Fibroblast of lung (primary cell): ENCODE measurements at regions not wholly inside any gene's neighbourhood (a gene's known extent, or its start where the extent isn't known, plus 50 kb on each side); places are given as distances from the start of the nearest gene placed in this dataset.

Source experiments
- DNase-seq, 2 donors: peaks; one replicate each; pipeline versions ENCODE4 v3.0.0 to v3.0.0-alpha.2; 2010; ENCODE audit warnings: low read depth in 2 of 2
- H2AFZ ChIP-seq: 2 replicates; pipeline ENCODE4 v1.5.1; 2012; ENCODE audit warnings: low read length, control low read depth, inconsistent platforms
- H3K27ac ChIP-seq: 2 replicates; pipeline ENCODE4 v1.5.1; 2011; ENCODE audit warnings: low read length, control low read depth; ENCODE audit not compliant: insufficient read depth
- H3K27me3 ChIP-seq: 2 replicates; pipeline ENCODE4 v1.5.1; 2011; ENCODE audit warnings: mild to moderate bottlenecking, low read length; ENCODE audit not compliant: control insufficient read depth, insufficient read depth
- H3K36me3 ChIP-seq: 2 replicates; pipeline ENCODE4 v1.5.1; 2011; ENCODE audit warnings: low read length; ENCODE audit not compliant: control insufficient read depth, insufficient read depth
- H3K4me1 ChIP-seq: 2 replicates; pipeline ENCODE4 v1.5.1; 2011; ENCODE audit warnings: low read length; ENCODE audit not compliant: control insufficient read depth, insufficient read depth; ENCODE audit errors: extremely low read depth
- H3K4me2 ChIP-seq: 2 replicates; pipeline ENCODE4 v1.5.1; 2011; ENCODE audit warnings: low read length, control low read depth; ENCODE audit not compliant: insufficient read depth; ENCODE audit errors: extremely low read depth
- H3K4me3 ChIP-seq, 4 experiments: fragments of 200-600 bp in 1 of 4; sonication (generic) in 1 of 4; replicated peaks in 1 of 4; 2 replicates each; pipeline ENCODE4 v1.5.1; 2011 to 2016; ENCODE audit warnings: low read length in 4 of 4, low read depth in 3 of 4, mild to moderate bottlenecking in 3 of 4, control low read depth in 2 of 4, inconsistent platforms in 1 of 4, mixed read lengths in 1 of 4; ENCODE audit not compliant: insufficient read depth in 1 of 4; ENCODE audit errors: control extremely low read depth in 1 of 4
- H3K79me2 ChIP-seq: 2 replicates; pipeline ENCODE4 v1.5.1; 2012; ENCODE audit warnings: mild to moderate bottlenecking, low read length, inconsistent platforms; ENCODE audit not compliant: control insufficient read depth, insufficient read depth
- H3K9ac ChIP-seq: 2 replicates; pipeline ENCODE4 v1.5.1; 2011; ENCODE audit warnings: mild to moderate bottlenecking, low read length, control low read depth; ENCODE audit not compliant: insufficient read depth
- H3K9me3 ChIP-seq: 2 replicates; pipeline ENCODE4 v1.5.1; 2012; ENCODE audit warnings: low read depth, low read length; ENCODE audit not compliant: control insufficient read depth, insufficient read depth
- H4K20me1 ChIP-seq: 2 replicates; pipeline ENCODE4 v1.5.1; 2011; ENCODE audit warnings: low read length; ENCODE audit not compliant: control insufficient read depth, insufficient read depth; ENCODE audit errors: extremely low read depth
- EZH2 ChIP-seq: IDR thresholded peaks from 2 replicates; pipeline ENCODE4 v1.5.1; 2012; ENCODE audit warnings: low read length, control low read depth, mild to moderate bottlenecking; ENCODE audit errors: missing control alignments
- TF ChIP-seq, protein P1 (sequence below), 2 donors: IDR thresholded peaks in 1 of 2; conservative IDR thresholded peaks in 1 of 2; 1 replicate in 1 of 2; 2 replicates in 1 of 2; pipeline ENCODE4 v1.5.1; 2011 to 2012; ENCODE audit warnings: low read length in 2 of 2, control low read depth in 1 of 2, inconsistent platforms in 1 of 2, low read depth in 1 of 2, mild to moderate bottlenecking in 1 of 2

- no peaks in the 10 kb centered on the region for H3K9me3 ChIP-seq
- no peaks in the 10 kb centered on the region for H4K20me1 ChIP-seq
- no peak overlapping the region for H3K4me2 ChIP-seq
- no peak overlapping the region for H3K27ac ChIP-seq
- H3K4me3 ChIP-seq: no peak overlapping the region
- no peak for DNase-seq
- H3K4me1 ChIP-seq: no peaks in the 10 kb centered on the region
- TF ChIP-seq, protein P1, sequence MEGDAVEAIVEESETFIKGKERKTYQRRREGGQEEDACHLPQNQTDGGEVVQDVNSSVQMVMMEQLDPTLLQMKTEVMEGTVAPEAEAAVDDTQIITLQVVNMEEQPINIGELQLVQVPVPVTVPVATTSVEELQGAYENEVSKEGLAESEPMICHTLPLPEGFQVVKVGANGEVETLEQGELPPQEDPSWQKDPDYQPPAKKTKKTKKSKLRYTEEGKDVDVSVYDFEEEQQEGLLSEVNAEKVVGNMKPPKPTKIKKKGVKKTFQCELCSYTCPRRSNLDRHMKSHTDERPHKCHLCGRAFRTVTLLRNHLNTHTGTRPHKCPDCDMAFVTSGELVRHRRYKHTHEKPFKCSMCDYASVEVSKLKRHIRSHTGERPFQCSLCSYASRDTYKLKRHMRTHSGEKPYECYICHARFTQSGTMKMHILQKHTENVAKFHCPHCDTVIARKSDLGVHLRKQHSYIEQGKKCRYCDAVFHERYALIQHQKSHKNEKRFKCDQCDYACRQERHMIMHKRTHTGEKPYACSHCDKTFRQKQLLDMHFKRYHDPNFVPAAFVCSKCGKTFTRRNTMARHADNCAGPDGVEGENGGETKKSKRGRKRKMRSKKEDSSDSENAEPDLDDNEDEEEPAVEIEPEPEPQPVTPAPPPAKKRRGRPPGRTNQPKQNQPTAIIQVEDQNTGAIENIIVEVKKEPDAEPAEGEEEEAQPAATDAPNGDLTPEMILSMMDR (conservative IDR thresholded peaks at IDR 0.05 in 1 of 2, IDR thresholded peaks at IDR 0.05 in 1 of 2; ENCODE audit: low read depth in 1 of 2, low read length in 2 of 2): no peak
- TF ChIP-seq EZH2: no peak
- H3K9ac ChIP-seq: no peak overlapping the region
- no peaks in the 10 kb centered on the region for H3K27me3 ChIP-seq
- H2AFZ ChIP-seq: no peak overlapping the region
- no peaks in the 10 kb centered on the region for H3K79me2 ChIP-seq
- H3K36me3 ChIP-seq: no peaks in the 10 kb centered on the region
Measured at GRCh38 chr12:91591639-91591987, 409.0 kb upstream of the DCN start.

GRCh38 chr12:91590966-91591638, 408.5 kb upstream of the DCN start:
- Histone ChIP-seq H3K27ac (no peak overlapping the region), H3K27me3 (no peaks in the 10 kb centered on the region), H3K4me2 (no peak overlapping the region), H3K36me3 (no peaks in the 10 kb centered on the region), H3K4me3 (no peak overlapping the region), H3K9ac (no peak overlapping the region), H4K20me1 (no peaks in the 10 kb centered on the region), H3K9me3 (no peaks in the 10 kb centered on the region), H3K79me2 (no peaks in the 10 kb centered on the region), H2AFZ (no peak overlapping the region), H3K4me1 (no peaks in the 10 kb centered on the region)
- DNase-seq: no peak
- no peak for TF ChIP-seq EZH2
- TF ChIP-seq, protein P1 (conservative IDR thresholded peaks at IDR 0.05 in 1 of 2, IDR thresholded peaks at IDR 0.05 in 1 of 2; ENCODE audit: low read depth in 1 of 2, low read length in 2 of 2): no peak

GRCh38 chr12:91588874-91589454, 406.3 kb upstream of the DCN start:
- H3K4me3 ChIP-seq: no peak overlapping the region
- H4K20me1 ChIP-seq: no peaks in the 10 kb centered on the region
- no peaks in the 10 kb centered on the region for H3K9me3 ChIP-seq

More at GRCh38 chr12:91588874-91589454, 406.3 kb upstream of the DCN start:
- Histone ChIP-seq H3K4me1 (no peaks in the 10 kb centered on the region), H3K27me3 (no peaks in the 10 kb centered on the region), H3K27ac (no peak overlapping the region), H3K36me3 (no peaks in the 10 kb centered on the region), H2AFZ (no peak overlapping the region), H3K9ac (no peak overlapping the region), H3K79me2 (no peaks in the 10 kb centered on the region), H3K4me2 (no peak overlapping the region)
- no peak for DNase-seq
- TF ChIP-seq EZH2: no peak
- TF ChIP-seq, protein P1 (conservative IDR thresholded peaks at IDR 0.05 in 1 of 2, IDR thresholded peaks at IDR 0.05 in 1 of 2; ENCODE audit: low read depth in 1 of 2, low read length in 2 of 2): no peak
